VCaP (cell line): ENCODE measurements at regions not wholly inside any gene's neighbourhood (a gene's known extent, or its start where the extent isn't known, plus 50 kb on each side); places are given as distances from the start of the nearest gene placed in this dataset.

ENCODE experiments used
- H3K27ac ChIP-seq: fragments of 450-650 bp; 2 replicates; pipeline ENCODE4 v1.5.1; 2017
- TF ChIP-seq, protein P1 (sequence below): fragments of 450-650 bp; conservative IDR thresholded peaks from 2 replicates; pipeline ENCODE4 v1.5.1; 2017; ENCODE audit warnings: mild to moderate bottlenecking, moderate library complexity

DNA sequence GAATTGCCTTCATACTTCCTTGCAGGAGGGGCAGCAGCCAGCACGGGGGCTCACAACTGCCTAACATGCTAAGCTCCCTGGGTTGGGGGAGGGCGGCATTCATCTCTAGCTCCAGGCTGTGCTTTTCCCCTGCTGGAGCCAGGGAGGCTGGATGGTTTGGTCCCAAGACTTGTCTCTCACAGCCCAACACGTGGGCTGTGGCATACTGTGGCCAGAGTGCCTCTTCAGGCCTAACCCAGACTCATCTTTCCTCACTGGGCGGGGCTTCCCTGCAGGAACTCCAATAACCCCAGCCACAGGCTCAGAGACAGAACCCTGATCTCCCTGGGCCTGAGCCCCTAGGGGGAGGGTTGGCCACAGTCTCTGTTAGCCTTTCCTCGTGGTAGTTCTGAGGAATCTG lies 121.9 kb upstream of the PLET1 start:
- TF ChIP-seq, protein P1, sequence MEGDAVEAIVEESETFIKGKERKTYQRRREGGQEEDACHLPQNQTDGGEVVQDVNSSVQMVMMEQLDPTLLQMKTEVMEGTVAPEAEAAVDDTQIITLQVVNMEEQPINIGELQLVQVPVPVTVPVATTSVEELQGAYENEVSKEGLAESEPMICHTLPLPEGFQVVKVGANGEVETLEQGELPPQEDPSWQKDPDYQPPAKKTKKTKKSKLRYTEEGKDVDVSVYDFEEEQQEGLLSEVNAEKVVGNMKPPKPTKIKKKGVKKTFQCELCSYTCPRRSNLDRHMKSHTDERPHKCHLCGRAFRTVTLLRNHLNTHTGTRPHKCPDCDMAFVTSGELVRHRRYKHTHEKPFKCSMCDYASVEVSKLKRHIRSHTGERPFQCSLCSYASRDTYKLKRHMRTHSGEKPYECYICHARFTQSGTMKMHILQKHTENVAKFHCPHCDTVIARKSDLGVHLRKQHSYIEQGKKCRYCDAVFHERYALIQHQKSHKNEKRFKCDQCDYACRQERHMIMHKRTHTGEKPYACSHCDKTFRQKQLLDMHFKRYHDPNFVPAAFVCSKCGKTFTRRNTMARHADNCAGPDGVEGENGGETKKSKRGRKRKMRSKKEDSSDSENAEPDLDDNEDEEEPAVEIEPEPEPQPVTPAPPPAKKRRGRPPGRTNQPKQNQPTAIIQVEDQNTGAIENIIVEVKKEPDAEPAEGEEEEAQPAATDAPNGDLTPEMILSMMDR: no peak
- no peak overlapping the region for H3K27ac ChIP-seq

DNA sequence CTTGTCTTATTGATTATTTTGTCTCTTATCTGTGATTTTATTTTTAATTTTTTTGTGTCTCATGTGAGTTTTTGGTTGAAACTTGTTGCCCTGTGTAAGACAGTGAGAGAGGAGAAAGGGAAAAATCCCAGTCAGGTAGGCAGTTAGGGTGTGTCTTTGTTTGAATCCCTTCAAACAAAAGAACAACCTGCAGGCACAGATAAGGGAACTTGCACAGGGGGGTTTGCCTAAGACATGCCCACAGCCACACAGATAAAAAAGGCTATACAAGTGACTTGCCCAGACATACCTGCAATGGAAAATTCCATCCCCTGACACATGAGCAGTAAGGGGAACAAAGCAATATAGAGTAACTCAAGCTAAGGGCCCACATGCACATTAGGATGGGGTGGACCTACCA lies 127.8 kb upstream of the PLET1 start:
- no peak overlapping the region for H3K27ac ChIP-seq
- TF ChIP-seq, protein P1: no peak

DNA sequence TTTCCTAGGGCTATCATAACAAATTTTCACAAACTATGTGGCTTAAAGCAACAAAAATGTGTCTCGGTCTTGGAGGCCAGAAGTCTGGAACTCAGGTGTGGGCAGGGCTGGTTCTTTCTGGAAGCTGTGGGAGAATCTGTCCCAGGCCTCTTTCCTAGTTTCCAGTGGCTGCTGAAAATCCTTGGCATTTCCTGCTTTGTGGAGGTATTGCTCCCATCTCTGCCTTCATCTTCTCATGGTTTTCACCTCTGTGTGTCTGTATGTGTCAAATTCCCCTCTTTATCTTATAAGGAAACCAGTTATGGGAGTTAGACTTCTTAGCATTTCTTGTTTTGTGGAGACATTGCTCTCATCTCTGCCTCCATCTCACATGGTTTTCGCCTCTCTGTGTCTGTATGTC lies 130.4 kb upstream of the PLET1 start:
- TF ChIP-seq, protein P1: no peak

GRCh38 chr11:112392904-112393303 lies 132.2 kb upstream of the PLET1 start:
- no peak overlapping the region for H3K27ac ChIP-seq
- TF ChIP-seq, protein P1: no peak

More for the DNA sequence above, 130.4 kb upstream of the PLET1 start:
- H3K27ac ChIP-seq: no peak overlapping the region

DNA sequence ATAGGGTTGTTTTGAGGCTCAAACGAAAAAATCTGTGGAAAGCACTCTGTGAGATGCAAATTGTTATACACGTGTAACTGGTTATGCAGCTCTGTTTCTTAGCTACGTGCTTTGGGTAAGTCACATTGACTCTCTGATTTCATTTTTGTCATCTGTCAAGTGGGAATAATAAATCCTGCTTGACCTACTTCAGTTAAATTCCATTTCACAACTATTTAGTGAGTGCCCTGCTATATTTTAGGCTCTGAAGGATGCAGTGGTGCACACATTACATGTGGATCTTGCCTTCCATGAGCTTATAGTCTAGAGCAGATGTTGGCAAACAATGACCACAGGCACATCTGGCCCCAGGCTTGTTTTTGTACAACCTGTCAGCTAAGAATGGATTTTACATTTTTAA lies 133.6 kb upstream of the PLET1 start:
- TF ChIP-seq, protein P1: no peak

DNA sequence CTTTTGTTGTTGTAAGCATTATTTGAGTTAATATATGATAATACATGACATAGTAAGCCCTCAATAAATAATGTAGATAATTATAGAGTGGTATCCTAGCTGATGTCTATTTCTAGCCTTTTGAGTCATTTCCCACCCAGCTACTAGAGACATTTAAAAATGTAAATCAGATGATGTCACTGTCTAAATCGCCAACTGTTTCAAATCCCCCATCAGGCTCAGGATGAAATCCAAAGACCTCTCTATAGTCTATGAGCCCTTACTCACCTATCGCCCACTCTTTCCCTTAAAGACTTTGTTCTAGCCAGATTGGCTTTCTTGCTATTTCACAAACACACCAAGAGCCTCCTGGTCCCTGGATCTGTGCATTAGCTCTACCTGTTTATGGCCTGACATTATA lies 135.4 kb upstream of the PLET1 start:
- H3K27ac ChIP-seq: no peak overlapping the region
- TF ChIP-seq, protein P1: no peak

More for the DNA sequence above, 133.6 kb upstream of the PLET1 start:
- H3K27ac ChIP-seq: no peak overlapping the region

- TF ChIP-seq, protein P1: no peak
Observed at GRCh38 chr11:112398798-112399478, 138.3 kb upstream of the PLET1 start.

More at GRCh38 chr11:112398798-112399478, 138.3 kb upstream of the PLET1 start:
- no peak overlapping the region for H3K27ac ChIP-seq
